HG02884 (cell line): ENCODE measurements at regions not wholly inside any gene's neighbourhood (a gene's known extent, or its start where the extent isn't known, plus 50 kb on each side); places are given as distances from the start of the nearest gene placed in this dataset.
"Not testable (repeated sequence)": the region's sequence is repeated elsewhere in the genome, so short reads cannot be mapped to it uniquely, and the experiment has no call there.

Source experiments
- ATAC-seq: cut with Tn5 transposase; IDR thresholded peaks from one replicate; pipeline ENCODE4 v1.9.1; 2021; ENCODE audit warnings: mild to moderate bottlenecking, moderate library complexity; ENCODE audit not compliant: unreplicated experiment

- ATAC-seq: no peak
Measured at GRCh38 chr2:138365581-138365980, 136.0 kb upstream of the SPOPL start.

DNA sequence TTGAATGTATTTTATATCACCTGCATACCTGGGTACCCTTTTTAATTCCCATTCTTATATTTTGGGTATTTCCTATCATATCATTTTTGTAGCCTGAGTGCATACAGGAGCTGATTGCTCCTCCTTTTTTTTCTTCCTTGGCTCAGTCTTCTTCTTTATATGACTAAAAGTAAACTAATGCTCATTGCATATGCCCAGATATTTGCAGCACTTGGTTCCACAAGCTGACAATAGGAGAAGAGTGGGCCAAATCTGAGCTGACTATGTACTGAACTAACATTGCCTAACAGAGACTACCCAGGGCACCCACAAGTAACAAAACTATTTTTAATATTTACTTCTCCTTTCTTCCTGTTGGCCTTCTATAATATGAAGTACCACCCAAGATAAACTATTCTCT is 131.7 kb upstream of the SPOPL start:
- no peak for ATAC-seq

DNA sequence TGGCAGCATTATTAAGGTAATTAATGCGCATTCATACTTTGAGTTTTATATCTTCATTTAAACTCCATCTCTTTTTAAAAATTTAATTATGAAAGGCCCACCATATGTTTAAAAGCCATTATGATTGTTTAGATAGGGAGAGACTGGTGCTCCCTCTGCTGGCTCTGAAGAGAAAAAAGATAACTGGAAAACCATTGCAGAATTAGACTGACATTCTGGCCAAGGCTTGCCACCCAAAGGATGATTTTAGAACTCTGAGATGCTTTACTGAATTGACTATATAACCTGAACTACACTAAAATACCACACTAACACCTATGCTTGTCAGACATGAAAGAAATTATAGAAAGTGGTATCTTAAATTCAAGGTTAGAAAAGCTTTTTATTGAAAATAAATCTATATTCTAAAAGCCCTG is 127.6 kb upstream of the SPOPL start:
- ATAC-seq: no peak

DNA sequence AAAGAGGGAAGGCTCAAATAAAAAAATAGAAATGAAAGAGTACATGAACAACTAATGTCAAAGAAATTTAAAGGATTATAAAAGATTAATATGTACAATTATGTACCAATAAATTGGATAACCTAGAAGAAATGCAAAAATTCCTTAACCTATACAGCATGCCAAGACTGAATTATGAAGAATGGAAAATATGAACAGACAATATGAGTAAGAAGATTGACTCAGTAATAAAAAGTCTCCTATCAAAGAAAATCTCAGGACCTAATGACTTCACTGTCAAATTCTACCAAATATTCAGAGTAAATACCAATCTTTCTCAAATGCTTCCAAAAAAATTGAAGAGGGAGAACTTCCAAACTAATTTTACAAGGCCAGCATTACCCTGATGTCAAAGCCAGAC is 120.2 kb upstream of the SPOPL start:
- no peak for ATAC-seq

DNA sequence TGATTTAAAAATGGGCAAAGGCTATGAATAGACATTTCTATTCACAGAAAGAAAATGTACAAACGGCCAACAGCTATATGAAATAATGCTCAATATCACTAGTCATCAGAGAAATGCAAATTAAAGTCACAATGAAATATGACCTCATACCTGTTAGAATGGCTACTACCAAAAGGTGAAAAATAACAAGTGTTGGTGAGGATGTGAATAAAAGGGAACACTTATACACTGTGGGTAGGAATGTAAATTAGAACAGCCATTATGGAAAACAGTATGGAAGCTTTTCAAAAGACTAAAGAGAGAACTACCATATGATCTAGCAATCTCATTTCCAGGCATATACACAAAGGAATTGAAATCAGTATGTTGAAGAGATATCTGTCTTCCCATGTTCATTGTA is 118.9 kb upstream of the SPOPL start:
- ATAC-seq: no peak

DNA sequence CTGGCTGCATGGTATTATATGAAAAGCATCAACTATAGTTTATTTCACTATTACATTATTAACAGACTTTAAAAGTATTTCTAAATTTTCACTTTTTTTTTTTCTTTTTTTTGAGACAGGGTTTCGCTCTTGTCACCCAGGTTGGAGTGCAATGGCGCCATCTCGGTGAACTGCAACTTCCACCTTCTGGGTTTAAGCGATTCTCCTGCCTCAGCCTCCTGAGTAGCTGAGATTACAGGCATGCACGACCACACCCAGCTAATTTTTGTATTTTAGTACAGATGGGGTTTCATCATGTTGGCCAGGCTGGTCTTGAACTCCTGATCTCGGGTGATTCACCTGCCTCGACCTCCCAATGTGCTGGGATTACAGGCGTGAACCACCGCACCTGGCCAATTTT is 115.4 kb upstream of the SPOPL start:
- ATAC-seq: not testable (repeated sequence)

GRCh38 chr2:138389063-138389462 is 112.5 kb upstream of the SPOPL start:
- no peak for ATAC-seq

DNA sequence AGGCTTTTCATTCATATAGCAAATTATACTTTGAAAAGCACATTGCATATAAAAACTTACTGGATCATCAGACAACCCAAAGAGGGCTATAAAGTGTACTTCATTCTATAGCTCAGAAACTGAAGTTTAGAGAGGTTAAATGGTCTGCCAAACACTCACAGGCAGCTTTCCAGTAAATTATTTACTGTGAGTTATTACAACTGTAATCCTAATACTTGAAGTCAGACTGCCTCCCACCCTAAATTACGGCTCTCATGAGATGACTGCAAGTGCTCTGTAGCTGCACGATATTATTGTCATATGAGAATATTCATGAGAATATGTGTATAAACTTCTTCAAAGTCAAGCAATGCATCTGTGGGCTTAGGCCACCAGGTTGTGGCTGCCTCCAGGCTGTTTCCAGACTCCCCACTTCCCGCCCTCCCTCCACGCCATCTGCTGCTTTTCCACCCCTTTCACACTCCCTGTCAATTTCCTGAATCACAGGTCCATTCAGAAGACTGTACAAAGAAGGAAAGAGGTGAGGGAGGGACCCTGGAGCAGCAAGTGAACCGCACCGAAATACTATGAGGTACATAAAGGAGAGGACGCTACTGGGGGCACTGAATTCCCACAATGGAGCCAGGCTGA is 111.1 kb upstream of the SPOPL start:
- ATAC-seq: no peak

- ATAC-seq: no peak
Measured at GRCh38 chr2:138391946-138392345, 109.6 kb upstream of the SPOPL start.

DNA sequence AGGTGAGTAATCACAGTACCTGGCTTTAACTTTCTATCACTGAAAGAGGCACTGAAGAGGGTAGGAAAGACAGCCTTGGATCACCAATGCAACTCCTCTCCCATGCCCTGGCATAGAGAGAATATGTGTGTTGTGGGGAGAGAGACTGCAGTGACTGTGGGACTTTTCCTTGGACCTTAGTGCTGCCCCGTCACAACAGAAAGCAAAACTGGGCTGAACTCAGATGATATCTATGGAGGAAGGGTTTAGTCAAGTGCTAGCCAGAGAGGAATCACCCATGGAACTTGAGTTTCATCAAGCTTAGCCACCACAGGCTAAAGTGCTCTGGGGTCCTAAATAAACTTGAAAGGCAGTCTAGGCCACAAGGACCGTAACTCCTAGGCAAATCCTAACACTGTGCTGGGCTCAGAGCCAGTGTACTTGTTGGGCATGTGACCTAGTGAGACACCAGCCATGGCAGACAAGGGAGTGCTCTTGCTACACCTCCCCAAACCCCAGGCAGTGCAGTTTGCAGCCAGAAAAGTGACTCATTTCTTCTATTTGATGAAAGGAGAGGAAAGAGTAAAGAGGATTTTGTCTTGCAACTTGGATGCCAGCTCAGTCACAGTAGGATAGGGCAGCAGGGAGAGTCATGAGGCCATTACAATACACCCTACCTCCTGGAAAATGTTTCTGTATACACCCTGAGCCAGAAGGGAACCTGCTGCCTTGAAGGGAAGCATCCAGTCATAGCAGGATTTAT is 105.8 kb upstream of the SPOPL start:
- no peak for ATAC-seq

DNA sequence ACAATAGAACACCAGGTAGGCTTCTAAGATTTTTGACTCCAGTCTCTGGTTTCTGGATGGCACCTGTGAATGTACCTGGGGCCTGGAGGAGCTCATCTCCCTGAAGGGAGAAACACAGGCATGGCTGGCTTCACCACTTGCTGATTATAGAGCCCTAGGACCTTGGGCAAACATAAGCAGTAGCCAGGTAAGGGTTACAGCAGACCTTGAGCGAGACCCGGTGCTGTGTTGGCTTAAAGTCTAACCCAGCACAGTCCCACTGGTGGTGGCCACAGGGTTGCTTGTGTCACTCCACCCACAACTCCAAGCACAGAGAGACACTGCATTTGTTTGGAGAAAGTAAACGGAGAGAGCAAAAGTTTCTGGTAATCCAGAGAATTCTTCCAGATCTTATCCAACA is 104.7 kb upstream of the SPOPL start:
- no peak for ATAC-seq

GRCh38 chr2:138403431-138403927 is 98.1 kb upstream of the SPOPL start:
- no peak for ATAC-seq

DNA sequence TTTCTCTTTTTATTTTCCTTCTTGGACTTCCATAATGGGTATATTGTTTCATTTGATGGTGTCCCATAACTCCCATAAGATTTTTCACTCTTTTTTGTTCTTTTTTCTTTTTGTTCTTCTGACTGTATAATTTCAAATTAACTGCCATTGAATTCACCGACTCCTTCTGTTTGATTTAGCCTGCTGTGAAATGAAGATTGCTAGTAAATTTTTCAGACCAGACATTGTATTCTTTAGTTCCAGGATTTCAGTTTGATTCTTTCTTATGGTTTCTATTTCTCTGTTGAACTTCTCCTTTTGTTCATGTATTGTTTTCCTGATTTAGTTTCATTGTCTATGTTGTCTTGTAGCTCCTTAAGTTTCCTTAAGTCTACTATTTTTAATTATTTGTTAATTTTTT is 87.6 kb upstream of the SPOPL start:
- no peak for ATAC-seq

DNA sequence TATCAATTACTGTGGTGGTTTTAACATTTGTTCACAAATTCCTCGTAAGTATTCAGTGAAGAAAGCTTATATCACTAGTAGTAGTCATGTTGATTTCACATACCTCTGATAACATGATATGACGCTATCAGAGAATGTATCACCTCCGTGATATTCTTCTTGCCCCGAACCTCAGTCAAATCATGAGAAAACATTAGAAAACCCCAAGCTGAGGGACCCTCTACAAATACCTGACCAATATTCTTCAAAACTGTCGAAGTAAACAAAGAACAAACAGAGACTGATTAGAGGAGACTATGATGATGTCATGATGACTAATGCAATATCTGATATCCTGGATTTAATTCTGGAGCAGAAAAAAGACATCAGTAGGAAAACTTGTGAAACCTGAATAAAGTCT is 85.6 kb upstream of the SPOPL start:
- ATAC-seq: no peak

- no peak for ATAC-seq
Measured at GRCh38 chr2:138418453-138418852, 83.1 kb upstream of the SPOPL start.

GRCh38 chr2:138421315-138421970 is 80.1 kb upstream of the SPOPL start:
- ATAC-seq: no peak

DNA sequence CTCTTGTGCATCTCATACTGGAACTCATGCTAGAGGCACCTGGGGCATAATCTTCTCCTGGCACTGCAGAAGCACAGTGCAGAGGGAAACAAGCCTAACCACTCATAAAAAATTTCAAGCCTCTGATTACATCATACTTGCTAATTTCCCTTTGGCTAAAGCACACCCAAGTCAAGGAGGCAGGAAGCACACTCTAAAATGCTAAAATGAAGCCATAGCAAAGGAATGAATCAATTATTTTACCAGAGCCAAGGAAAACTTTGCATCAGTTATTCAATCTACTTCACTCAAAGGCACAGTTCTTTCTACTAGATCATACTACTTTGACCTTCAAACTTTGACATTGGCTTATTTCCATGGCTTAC is 79.6 kb upstream of the SPOPL start:
- no peak for ATAC-seq

GRCh38 chr2:138423198-138423597 is 78.4 kb upstream of the SPOPL start:
- no peak for ATAC-seq

- no peak for ATAC-seq
Measured at GRCh38 chr2:138423745-138424144, 77.8 kb upstream of the SPOPL start.

DNA sequence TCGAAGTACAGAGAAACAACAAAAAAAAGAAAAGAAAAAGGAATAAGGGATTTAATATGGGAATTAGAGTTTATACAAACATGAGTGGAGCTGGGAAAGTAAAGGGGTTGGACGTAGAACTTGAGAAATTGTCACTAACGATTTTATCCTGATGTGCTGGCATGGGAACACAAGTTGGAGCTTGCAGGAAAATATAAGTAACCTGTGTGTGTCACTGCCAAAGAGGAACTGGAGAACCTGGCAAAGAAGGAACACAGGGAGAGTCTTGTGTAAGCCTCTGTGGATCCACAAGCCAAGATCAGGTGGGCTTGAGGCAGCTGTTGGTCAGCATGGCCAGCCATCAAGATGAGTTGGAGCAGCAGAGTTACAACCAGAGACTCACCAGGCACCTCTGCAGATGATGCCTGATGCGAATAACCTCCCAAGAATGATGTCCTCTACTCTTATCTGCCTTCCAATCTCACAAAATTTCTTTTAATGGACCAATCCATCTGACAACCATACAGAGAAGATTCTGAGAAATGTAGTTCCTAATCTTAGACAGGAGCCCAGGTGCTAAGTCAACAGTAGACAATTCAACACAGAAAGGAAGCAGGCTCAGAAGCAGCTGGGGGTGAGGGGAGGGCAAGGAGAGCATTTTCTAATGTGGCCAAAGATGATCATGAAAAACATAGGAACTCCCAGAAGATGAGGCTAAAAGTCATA is 77.0 kb upstream of the SPOPL start:
- no peak for ATAC-seq

GRCh38 chr2:138426116-138426515 is 75.5 kb upstream of the SPOPL start:
- ATAC-seq: not testable (repeated sequence)
